ENCODE measurements at regions not wholly inside any gene's neighbourhood (a gene's known extent, or its start where the extent isn't known, plus 50 kb on each side); places are given as distances from the start of the nearest gene placed in this dataset.
"Not testable (repeated sequence)": the region's sequence is repeated elsewhere in the genome, so short reads cannot be mapped to it uniquely, and the experiment has no call there.

DNA sequence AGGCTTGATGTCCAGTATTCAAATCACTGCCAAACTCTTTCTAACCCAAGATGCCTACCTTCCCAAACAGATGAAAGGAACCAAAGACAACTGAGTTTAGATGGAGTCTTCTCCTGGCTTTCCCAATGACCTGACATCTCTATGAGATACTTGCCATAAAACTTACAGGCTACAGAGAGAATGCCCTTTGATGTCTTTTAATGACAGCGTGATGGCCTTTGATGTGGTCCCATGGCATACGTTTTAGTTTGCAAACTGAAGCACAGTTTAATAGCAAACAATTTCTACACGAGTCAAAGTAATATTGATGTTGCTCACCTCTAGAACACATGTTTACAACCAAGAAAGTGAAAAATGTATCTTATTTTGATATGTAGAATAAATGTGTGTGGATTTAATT lies 73.2 kb downstream of the ZIC4 start:
- DNase-seq (no peak), ATAC-seq (ENCODE audit: low FRiP score in 2 of 2) (no peak)
- H3K27ac ChIP-seq, result no peak overlapping the region
- WGBS, 2 donors, result 76 to 78% methylated on average over 3 of the region's 3 CpGs
- H3K9me3 ChIP-seq, result no peaks in the 10 kb centered on the region
- peaks cover 0 to 3% (median 0%) of the 10 kb centered on the region in 4 donors for H3K4me1 ChIP-seq
- no peaks in the 10 kb centered on the region for H3K36me3 ChIP-seq
- no peak for TF ChIP-seq POLR2A (IDR thresholded peaks at IDR 0.05)
- TF ChIP-seq EP300 (IDR thresholded peaks at IDR 0.05), result no peak
- TF ChIP-seq POLR2AphosphoS5 (IDR thresholded peaks at IDR 0.05), result no peak
- TF ChIP-seq, protein P1, sequence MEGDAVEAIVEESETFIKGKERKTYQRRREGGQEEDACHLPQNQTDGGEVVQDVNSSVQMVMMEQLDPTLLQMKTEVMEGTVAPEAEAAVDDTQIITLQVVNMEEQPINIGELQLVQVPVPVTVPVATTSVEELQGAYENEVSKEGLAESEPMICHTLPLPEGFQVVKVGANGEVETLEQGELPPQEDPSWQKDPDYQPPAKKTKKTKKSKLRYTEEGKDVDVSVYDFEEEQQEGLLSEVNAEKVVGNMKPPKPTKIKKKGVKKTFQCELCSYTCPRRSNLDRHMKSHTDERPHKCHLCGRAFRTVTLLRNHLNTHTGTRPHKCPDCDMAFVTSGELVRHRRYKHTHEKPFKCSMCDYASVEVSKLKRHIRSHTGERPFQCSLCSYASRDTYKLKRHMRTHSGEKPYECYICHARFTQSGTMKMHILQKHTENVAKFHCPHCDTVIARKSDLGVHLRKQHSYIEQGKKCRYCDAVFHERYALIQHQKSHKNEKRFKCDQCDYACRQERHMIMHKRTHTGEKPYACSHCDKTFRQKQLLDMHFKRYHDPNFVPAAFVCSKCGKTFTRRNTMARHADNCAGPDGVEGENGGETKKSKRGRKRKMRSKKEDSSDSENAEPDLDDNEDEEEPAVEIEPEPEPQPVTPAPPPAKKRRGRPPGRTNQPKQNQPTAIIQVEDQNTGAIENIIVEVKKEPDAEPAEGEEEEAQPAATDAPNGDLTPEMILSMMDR (IDR thresholded peaks at IDR 0.05), result no peak
- H3K4me3 ChIP-seq, result no peak overlapping the region
- no peaks in the 10 kb centered on the region for H3K27me3 ChIP-seq

DNA sequence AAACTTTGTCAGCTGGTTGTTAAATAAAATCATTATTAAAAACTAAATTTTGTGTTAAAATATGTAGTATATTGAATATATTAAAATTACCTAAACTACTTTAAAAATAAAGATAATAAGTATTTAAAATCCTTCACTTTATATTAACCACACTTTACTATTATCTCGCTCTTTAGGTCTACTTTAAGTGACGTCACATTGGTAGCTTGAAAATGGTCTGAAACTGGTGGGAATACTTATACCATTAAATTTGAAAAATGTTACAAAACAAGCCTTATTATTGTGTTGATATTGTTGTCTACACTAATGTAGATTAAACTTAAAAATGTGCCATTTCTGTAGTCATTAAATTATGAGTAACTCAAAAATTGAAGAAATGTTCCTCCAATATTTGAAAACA lies 77.6 kb downstream of the ZIC4 start:
- WGBS, 2 donors, result 84 to 91% methylated on average over 2 of the region's 2 CpGs
- Histone ChIP-seq H3K27me3 (no peaks in the 10 kb centered on the region), H3K9me3 (no peaks in the 10 kb centered on the region), H3K27ac (no peak overlapping the region), H3K4me1 (no peaks in the 10 kb centered on the region), H3K4me3 (no peak overlapping the region), H3K36me3 (no peaks in the 10 kb centered on the region)
- TF ChIP-seq, protein P1 (IDR thresholded peaks at IDR 0.05), result no peak
- TF ChIP-seq POLR2A (IDR thresholded peaks at IDR 0.05) (no peak), POLR2AphosphoS5 (IDR thresholded peaks at IDR 0.05) (no peak), EP300 (IDR thresholded peaks at IDR 0.05) (no peak)
- ATAC-seq (ENCODE audit: low FRiP score in 2 of 2), result no peak
- no peak for DNase-seq

DNA sequence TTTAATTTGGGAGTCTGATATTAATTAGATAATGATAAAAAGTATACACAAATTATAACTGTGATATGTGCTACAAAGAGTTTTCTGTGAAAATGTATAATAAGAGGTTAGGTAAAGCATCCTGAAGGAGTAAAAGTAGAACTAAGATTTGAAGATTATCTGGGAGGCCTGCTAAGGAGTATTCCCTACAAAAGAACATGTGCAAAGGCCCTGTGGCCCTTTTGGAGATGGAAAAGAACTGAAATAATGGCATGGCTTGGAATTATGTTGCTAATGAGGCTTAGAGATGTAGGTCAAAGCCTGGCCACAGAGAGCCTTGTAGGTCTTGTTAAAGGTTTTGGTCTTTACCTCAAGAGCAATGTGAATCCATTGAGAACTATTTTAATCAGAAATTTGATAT lies 82.0 kb downstream of the ZIC4 start:
- Histone ChIP-seq H3K4me3 (no peak overlapping the region), H3K4me1 (no peaks in the 10 kb centered on the region), H3K36me3 (no peaks in the 10 kb centered on the region), H3K9me3 (no peaks in the 10 kb centered on the region), H3K27me3 (no peaks in the 10 kb centered on the region), H3K27ac (no peak overlapping the region)
- TF ChIP-seq, protein P1 (IDR thresholded peaks at IDR 0.05), result no peak
- TF ChIP-seq POLR2AphosphoS5 (IDR thresholded peaks at IDR 0.05), result no peak
- no peak for TF ChIP-seq EP300 (IDR thresholded peaks at IDR 0.05)
- TF ChIP-seq POLR2A (IDR thresholded peaks at IDR 0.05), result no peak
- ATAC-seq (ENCODE audit: low FRiP score in 2 of 2) (no peak), DNase-seq (no peak)

DNA sequence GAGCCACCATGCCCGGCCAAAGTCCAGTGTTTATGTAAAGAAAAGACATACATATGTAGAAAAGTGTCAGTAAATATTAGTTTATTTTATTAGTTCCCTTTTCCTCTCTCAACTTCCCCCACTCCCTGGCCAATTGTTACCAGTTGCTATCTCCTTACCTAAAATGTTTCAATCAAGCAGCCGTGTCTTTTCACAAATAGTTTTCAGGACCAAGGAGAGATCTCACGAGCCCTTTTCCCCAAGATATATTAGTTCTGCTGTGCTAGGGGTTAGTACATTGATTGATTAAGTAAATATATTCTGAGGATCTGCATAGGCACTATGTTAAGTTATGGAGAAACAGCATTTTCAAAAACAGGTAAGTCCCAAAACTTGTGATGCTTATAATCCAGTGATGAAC lies 87.4 kb downstream of the ZIC4 start:
- ATAC-seq (ENCODE audit: low FRiP score in 2 of 2), result no peak
- no peak overlapping the region for H3K4me3 ChIP-seq
- no peaks in the 10 kb centered on the region for H3K36me3 ChIP-seq
- TF ChIP-seq EP300 (IDR thresholded peaks at IDR 0.05) (no peak), POLR2A (IDR thresholded peaks at IDR 0.05) (no peak), POLR2AphosphoS5 (IDR thresholded peaks at IDR 0.05) (no peak)
- TF ChIP-seq, protein P1 (IDR thresholded peaks at IDR 0.05), result no peak
- DNase-seq, result no peak
- no peaks in the 10 kb centered on the region for H3K4me1 ChIP-seq
- H3K9me3 ChIP-seq, result no peaks in the 10 kb centered on the region
- H3K27ac ChIP-seq, result no peak overlapping the region
- WGBS, 2 donors, result 57 to 61% methylated on average over 3 of the region's 3 CpGs
- no peaks in the 10 kb centered on the region for H3K27me3 ChIP-seq

DNA sequence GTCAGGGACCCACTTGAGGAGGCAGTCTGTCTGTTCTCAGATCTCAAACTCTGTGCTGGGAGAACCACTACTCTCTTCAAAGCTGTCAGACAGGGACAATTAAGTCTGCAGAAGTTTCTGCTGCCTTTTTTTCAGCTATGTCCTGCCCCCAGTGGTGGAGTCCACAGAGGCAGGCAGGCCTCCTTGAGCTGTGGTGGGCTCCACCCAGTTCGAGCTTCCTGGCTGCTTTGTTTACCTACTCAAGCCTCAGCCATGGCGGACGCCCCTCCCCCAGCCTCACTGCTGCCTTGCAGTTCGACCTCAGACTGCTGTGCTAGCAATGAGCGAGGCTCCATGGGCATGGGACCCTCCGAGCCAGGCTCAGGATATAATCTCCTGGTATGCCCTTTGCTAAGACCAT lies 89.3 kb downstream of the ZIC4 start:
- peak in 1 of 2 donors; percentile 27 for DNase-seq
- ATAC-seq (ENCODE audit: low FRiP score in 2 of 2), result not testable (repeated sequence)
- 33 to 68% methylated on average over 3 to 6 of the region's 6 CpGs for WGBS, 2 donors

More for the DNA sequence above, 89.3 kb downstream of the ZIC4 start:
- not testable (repeated sequence) for H3K36me3 ChIP-seq, H3K27ac ChIP-seq, H3K4me3 ChIP-seq, H3K27me3 ChIP-seq, H3K4me1 ChIP-seq, H3K9me3 ChIP-seq
